Sigmoid colon (tissue), 6 donors: ENCODE measurements at regions not wholly inside any gene's neighbourhood (a gene's known extent, or its start where the extent isn't known, plus 50 kb on each side); places are given as distances from the start of the nearest gene placed in this dataset.

Experiments
- DNase-seq: peaks from one replicate; pipeline ENCODE4 v3.0.0-alpha.2; 2019
- H3K27ac ChIP-seq, 4 donors: fragments of 200-600 bp; sonication (generic); one replicate each; pipeline ENCODE4 v1.5.1; 2016 to 2019; ENCODE audit warnings: mild to moderate bottlenecking in 1 of 4
- H3K27me3 ChIP-seq, 3 donors: fragments of 200-600 bp; sonication (generic); one replicate each; pipeline ENCODE4 v1.5.1; 2019; ENCODE audit warnings: mild to moderate bottlenecking in 1 of 3
- H3K36me3 ChIP-seq, 4 donors: fragments of 200-600 bp; sonication (generic); one replicate each; pipeline ENCODE4 v1.5.1; 2016 to 2019
- H3K4me1 ChIP-seq, 4 donors: fragments of 200-600 bp; sonication (generic); one replicate each; pipeline ENCODE4 v1.5.1; 2017 to 2019
- H3K4me3 ChIP-seq, 4 donors: fragments of 200-600 bp; sonication (generic); one replicate each; pipeline ENCODE4 v1.5.1; 2017 to 2019; ENCODE audit warnings: mild to moderate bottlenecking in 2 of 4, moderate library complexity in 1 of 4
- H3K9me3 ChIP-seq, 4 donors: fragments of 200-600 bp in 3 of 4; sonication (generic) in 3 of 4; one replicate each; pipeline versions ENCODE4 v1.5.1 to v1.6.1; 2013 to 2019
- EP300 ChIP-seq, 4 donors: sonication (generic); formaldehyde crosslinking; IDR thresholded peaks; one replicate each; pipeline ENCODE4 v1.6.1; 2017; ENCODE audit warnings: antibody characterized with exemption in 4 of 4
- POLR2A ChIP-seq, 2 donors: fragments of 450-650 bp; IDR thresholded peaks; one replicate each; pipeline ENCODE4 v1.6.1; 2016; ENCODE audit warnings: antibody characterized with exemption in 2 of 2, mild to moderate bottlenecking in 2 of 2, moderate library complexity in 2 of 2
- POLR2AphosphoS5 ChIP-seq, 4 donors: sonication (generic); formaldehyde crosslinking; IDR thresholded peaks; one replicate each; pipeline ENCODE4 v1.6.1; 2017; ENCODE audit warnings: antibody characterized with exemption in 4 of 4
- WGBS, 2 donors: extraction: QIAGEN DNeasy Blood & Tissue Kit; methylation state at CpG; one replicate each; pipeline ENCODE4 v1.1.7; 2013; 5-methylcytosine and 5-hydroxymethylcytosine counted together
- intact Hi-C: fragments of 100-400 bp; cut with DNase I; formaldehyde crosslinking; loops from one replicate; pipeline ENCODE4 v1.15.1; 2023
- TF ChIP-seq, protein P1 (sequence below), 4 experiments: fragments of 450-650 bp in 3 of 4; fragments of 200-600 bp in 1 of 4; IDR thresholded peaks; one replicate each; pipeline ENCODE4 v1.5.1; 2016 to 2019; ENCODE audit warnings: antibody characterized with exemption in 4 of 4, mild to moderate bottlenecking in 3 of 4, moderate library complexity in 2 of 4
- donor health status: healthy with polysubstance abuse.
- donor health status: healthy.

DNA sequence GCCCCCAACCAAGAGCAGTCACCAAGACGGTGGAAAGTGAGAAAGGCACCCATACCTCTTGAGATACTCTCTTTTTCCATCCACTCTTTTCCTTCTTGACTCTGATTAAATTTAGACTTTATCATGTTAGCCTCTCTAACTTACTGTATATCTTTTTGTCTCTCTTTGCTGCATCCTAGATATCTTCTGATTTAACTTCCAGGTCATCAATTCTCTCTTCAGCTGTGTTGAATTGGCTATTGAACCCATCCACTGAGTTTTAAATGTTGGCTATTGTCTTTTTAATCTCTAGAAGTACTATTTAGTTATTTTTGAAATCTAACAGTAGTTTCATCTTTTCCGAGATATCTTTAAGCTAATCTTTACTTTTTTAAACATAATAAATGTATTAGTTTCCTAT lies 78.3 kb upstream of the MBOAT2 start:
- DNase-seq: no peak

DNA sequence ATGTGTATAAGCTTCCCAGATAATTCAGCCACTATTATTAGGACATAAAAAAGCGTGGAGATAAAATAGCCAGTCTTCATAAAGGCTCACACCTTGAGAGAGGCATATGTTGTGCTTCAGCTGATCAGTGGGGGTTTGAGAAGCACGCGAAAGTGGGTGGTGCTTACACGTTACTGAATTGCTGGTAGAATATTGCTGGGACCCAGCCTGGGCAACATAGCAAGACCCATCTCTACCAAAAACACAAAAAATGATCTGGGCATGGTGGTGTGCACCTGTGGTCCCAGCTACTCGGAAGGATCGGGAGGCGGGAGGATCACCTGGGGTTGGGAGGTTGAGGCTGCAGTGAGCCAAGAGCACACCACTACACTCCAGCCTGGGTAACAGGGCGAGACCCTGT lies 74.9 kb upstream of the MBOAT2 start:
- H3K9me3 ChIP-seq: no peaks in the 10 kb centered on the region
- TF ChIP-seq POLR2A (IDR thresholded peaks at IDR 0.05) (no peak), POLR2AphosphoS5 (IDR thresholded peaks at IDR 0.05) (no peak), EP300 (IDR thresholded peaks at IDR 0.05) (no peak)
- TF ChIP-seq, protein P1, sequence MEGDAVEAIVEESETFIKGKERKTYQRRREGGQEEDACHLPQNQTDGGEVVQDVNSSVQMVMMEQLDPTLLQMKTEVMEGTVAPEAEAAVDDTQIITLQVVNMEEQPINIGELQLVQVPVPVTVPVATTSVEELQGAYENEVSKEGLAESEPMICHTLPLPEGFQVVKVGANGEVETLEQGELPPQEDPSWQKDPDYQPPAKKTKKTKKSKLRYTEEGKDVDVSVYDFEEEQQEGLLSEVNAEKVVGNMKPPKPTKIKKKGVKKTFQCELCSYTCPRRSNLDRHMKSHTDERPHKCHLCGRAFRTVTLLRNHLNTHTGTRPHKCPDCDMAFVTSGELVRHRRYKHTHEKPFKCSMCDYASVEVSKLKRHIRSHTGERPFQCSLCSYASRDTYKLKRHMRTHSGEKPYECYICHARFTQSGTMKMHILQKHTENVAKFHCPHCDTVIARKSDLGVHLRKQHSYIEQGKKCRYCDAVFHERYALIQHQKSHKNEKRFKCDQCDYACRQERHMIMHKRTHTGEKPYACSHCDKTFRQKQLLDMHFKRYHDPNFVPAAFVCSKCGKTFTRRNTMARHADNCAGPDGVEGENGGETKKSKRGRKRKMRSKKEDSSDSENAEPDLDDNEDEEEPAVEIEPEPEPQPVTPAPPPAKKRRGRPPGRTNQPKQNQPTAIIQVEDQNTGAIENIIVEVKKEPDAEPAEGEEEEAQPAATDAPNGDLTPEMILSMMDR (IDR thresholded peaks at IDR 0.05): no peak
- no peak overlapping the region for H3K4me3 ChIP-seq
- no peak for DNase-seq
- WGBS, 2 donors: 95 to 96% methylated on average over 8 of the region's 8 CpGs
- intact Hi-C loops: no loop called here
- no peak overlapping the region for H3K27ac ChIP-seq
- H3K4me1 ChIP-seq: no peaks in the 10 kb centered on the region
- no peaks in the 10 kb centered on the region for H3K36me3 ChIP-seq
- H3K27me3 ChIP-seq: no peaks in the 10 kb centered on the region

More for the DNA sequence above, 78.3 kb upstream of the MBOAT2 start:
- H3K27ac ChIP-seq: no peak overlapping the region
- no peaks in the 10 kb centered on the region for H3K9me3 ChIP-seq
- peaks cover 0 to 2% (median under 1%) of the 10 kb centered on the region in 4 donors for H3K4me1 ChIP-seq
- WGBS, 2 donors: 95 to 98% methylated on average over 2 of the region's 2 CpGs
- H3K36me3 ChIP-seq: no peaks in the 10 kb centered on the region
- H3K4me3 ChIP-seq: no peak overlapping the region
- intact Hi-C loops: no loop called here
- TF ChIP-seq EP300 (IDR thresholded peaks at IDR 0.05) (no peak), POLR2AphosphoS5 (IDR thresholded peaks at IDR 0.05) (no peak)
- H3K27me3 ChIP-seq: no peaks in the 10 kb centered on the region

DNA sequence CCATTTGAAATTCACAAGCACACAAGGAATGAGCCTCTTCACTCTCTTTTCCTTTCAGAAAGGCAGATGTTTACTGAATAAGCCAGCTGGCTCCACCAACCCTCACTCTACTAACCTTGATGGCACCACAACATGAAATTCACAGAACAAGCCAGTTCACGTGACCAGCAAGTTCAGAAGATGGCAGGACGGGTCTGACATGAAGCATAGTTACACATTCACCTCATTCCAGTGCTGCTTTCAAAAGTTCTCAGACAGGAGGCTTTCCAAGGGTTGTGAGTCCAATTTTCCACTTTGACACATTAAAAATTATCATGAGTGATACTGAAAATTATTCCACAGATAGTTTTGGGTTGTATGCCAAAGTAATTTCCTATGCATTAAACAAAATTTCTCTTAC lies 74.2 kb upstream of the MBOAT2 start:
- H3K9me3 ChIP-seq: no peaks in the 10 kb centered on the region
- TF ChIP-seq EP300 (IDR thresholded peaks at IDR 0.05) (no peak), POLR2AphosphoS5 (IDR thresholded peaks at IDR 0.05) (no peak), POLR2A (IDR thresholded peaks at IDR 0.05) (no peak)
- TF ChIP-seq, protein P1 (IDR thresholded peaks at IDR 0.05): no peak
- no peaks in the 10 kb centered on the region for H3K4me1 ChIP-seq
- DNase-seq: no peak
- no peak overlapping the region for H3K27ac ChIP-seq
- H3K4me3 ChIP-seq: no peak overlapping the region
- 91 to 92% methylated on average over 2 of the region's 2 CpGs for WGBS, 2 donors
- H3K27me3 ChIP-seq: no peaks in the 10 kb centered on the region
- no peaks in the 10 kb centered on the region for H3K36me3 ChIP-seq
- intact Hi-C loops: no loop called here

DNA sequence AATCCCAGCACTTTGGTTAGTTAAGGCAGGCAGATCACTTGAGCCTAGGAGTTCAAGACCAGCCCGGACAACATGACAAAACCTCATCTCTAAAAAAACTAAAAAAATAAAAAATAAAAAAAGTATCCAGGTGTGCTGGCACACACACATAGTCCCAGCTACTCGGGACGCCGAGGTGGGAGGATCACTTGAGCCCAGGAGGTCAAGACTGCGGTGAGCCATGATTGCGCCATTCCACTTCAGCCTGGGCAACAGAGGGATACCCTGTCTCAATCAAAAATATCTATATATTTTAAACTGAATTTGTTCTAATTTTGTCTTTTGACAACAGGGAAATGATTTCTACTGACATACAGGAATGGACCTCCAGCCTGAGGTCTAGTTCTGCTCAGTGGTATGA lies 73.3 kb upstream of the MBOAT2 start:
- intact Hi-C loops: no loop called here
- no peaks in the 10 kb centered on the region for H3K4me1 ChIP-seq
- H3K27me3 ChIP-seq: no peaks in the 10 kb centered on the region
- H3K9me3 ChIP-seq: no peaks in the 10 kb centered on the region
- H3K27ac ChIP-seq: no peak overlapping the region
- 95 to 96% methylated on average over 6 of the region's 6 CpGs for WGBS, 2 donors
- no peak overlapping the region for H3K4me3 ChIP-seq
- no peaks in the 10 kb centered on the region for H3K36me3 ChIP-seq
- TF ChIP-seq POLR2A (IDR thresholded peaks at IDR 0.05) (no peak), POLR2AphosphoS5 (IDR thresholded peaks at IDR 0.05) (no peak), EP300 (IDR thresholded peaks at IDR 0.05) (no peak)
- TF ChIP-seq, protein P1 (IDR thresholded peaks at IDR 0.05): no peak
- no peak for DNase-seq

DNA sequence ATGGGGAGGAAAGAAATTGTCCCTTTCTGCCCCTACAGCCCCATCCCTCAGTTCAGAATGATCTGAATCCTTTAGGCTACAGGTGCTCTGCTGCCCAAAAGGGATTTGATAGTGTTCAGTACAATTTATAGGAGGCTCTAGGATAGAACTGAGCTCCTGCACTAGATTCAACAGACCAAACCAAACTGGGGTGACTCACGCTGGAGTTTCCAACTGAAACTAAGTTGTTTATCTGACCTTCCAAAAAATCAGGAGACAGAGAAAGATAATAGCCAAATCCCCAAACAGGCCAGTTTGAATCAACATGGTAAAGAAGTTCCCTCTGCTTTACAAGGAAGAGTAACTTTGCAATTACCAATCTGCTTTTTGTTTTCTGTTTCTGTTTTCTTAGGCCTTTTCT lies 72.7 kb upstream of the MBOAT2 start:
- Histone ChIP-seq H3K36me3 (no peaks in the 10 kb centered on the region), H3K4me3 (no peak overlapping the region), H3K27me3 (no peaks in the 10 kb centered on the region), H3K27ac (no peak overlapping the region), H3K9me3 (no peaks in the 10 kb centered on the region), H3K4me1 (no peaks in the 10 kb centered on the region)
- DNase-seq: no peak
- TF ChIP-seq EP300 (IDR thresholded peaks at IDR 0.05): no peak
- TF ChIP-seq, protein P1 (IDR thresholded peaks at IDR 0.05): no peak
- no peak for TF ChIP-seq POLR2AphosphoS5 (IDR thresholded peaks at IDR 0.05)
- TF ChIP-seq POLR2A (IDR thresholded peaks at IDR 0.05): no peak
- 81 to 84% methylated on average over 1 of the region's 1 CpG for WGBS, 2 donors
- intact Hi-C loops: no loop called here
